Esophagus muscularis mucosa (tissue), 4 donors: ENCODE measurements at regions not wholly inside any gene's neighbourhood (a gene's known extent, or its start where the extent isn't known, plus 50 kb on each side); places are given as distances from the start of the nearest gene placed in this dataset.

Experiments used
- DNase-seq: peaks from one replicate; pipeline ENCODE4 v3.0.0-alpha.2; 2017; ENCODE audit errors: extremely low spot score
- H3K27ac ChIP-seq, 4 donors: fragments of 200-600 bp; sonication (generic); replicated peaks in 1 of 4; 1 replicate in 3 of 4; 2 replicates in 1 of 4; pipeline ENCODE4 v1.5.1; 2016 to 2019; ENCODE audit warnings: mild to moderate bottlenecking in 1 of 4
- H3K27me3 ChIP-seq, 4 donors: fragments of 200-600 bp; sonication (generic); one replicate each; pipeline versions ENCODE4 v1.5.1 to v1.6.0; 2016 to 2019
- H3K36me3 ChIP-seq, 4 donors: fragments of 200-600 bp; sonication (generic); one replicate each; pipeline ENCODE4 v1.5.1; 2016 to 2019
- H3K4me1 ChIP-seq, 4 donors: fragments of 200-600 bp; sonication (generic); one replicate each; pipeline ENCODE4 v1.5.1; 2016 to 2019
- H3K4me3 ChIP-seq, 4 donors: fragments of 200-600 bp; sonication (generic); 1 replicate in 2 of 4; 2 replicates in 2 of 4; pipeline ENCODE4 v1.5.1; 2016 to 2019; ENCODE audit warnings: mild to moderate bottlenecking in 4 of 4, moderate library complexity in 1 of 4
- H3K9me3 ChIP-seq, 4 donors: fragments of 200-600 bp; sonication (generic); 1 replicate in 3 of 4; 2 replicates in 1 of 4; pipeline ENCODE4 v1.5.1; 2016 to 2019
- EP300 ChIP-seq: sonication (generic); formaldehyde crosslinking; IDR thresholded peaks from one replicate; pipeline ENCODE4 v1.6.1; 2017; ENCODE audit warnings: antibody characterized with exemption
- POLR2A ChIP-seq: fragments of 450-650 bp; IDR thresholded peaks from one replicate; pipeline ENCODE4 v1.6.1; 2017; ENCODE audit warnings: antibody characterized with exemption, moderate library complexity, mild to moderate bottlenecking, low read depth
- POLR2AphosphoS5 ChIP-seq, 2 donors: sonication (generic); formaldehyde crosslinking; IDR thresholded peaks; one replicate each; pipeline ENCODE4 v1.6.1; 2017; ENCODE audit warnings: antibody characterized with exemption in 2 of 2
- WGBS: methylation state at CpG from one replicate; pipeline ENCODE4 v1.1.5; 2018; 5-methylcytosine and 5-hydroxymethylcytosine counted together
- intact Hi-C: fragments of 100-400 bp; cut with DNase I; formaldehyde crosslinking; loops from one replicate; pipeline ENCODE4 v1.15.1; 2023
- TF ChIP-seq, protein P1 (sequence below), 3 experiments: fragments of 200-600 bp in 2 of 3; fragments of 450-650 bp in 1 of 3; sonication (generic) in 2 of 3; IDR thresholded peaks; one replicate each; pipeline ENCODE4 v1.5.1; 2017 to 2019; ENCODE audit warnings: antibody characterized with exemption in 3 of 3, mild to moderate bottlenecking in 2 of 3, moderate library complexity in 1 of 3

DNA sequence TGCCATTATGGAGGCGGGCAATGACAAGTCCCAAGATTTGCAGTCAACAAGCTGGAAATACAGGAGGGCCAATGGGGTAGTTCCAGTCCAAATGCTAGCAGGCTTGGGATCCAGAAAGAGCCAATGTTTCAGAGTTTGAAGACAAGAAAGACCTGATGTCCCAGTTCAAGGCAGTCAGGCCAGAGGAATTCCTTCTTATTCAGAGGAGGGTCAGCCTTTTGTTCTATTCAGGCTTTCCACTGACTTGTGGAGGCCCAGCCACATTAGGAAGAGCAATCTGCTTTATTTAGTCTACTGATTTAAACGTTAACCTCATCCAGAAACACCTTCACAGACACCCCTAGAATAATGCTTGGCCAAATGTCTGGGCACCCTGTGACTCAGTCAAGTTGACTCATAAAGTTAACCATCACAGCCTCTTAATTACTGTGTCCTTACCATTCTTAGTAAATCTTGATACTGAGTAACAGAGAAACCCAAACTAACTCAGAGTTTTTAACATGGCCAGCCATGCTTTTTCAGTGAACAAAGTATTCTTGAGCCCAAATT, 50.9 kb upstream of the NPHP3 start:
- H3K27me3 ChIP-seq: no peaks in the 10 kb centered on the region
- intact Hi-C loops: no loop called here
- no peak overlapping the region for H3K27ac ChIP-seq
- H3K4me3 ChIP-seq: no peak overlapping the region
- H3K36me3 ChIP-seq: no peaks in the 10 kb centered on the region
- TF ChIP-seq EP300: no peak
- no peak for TF ChIP-seq POLR2A
- no peak for TF ChIP-seq POLR2AphosphoS5 (IDR thresholded peaks at IDR 0.05)
- TF ChIP-seq, protein P1, sequence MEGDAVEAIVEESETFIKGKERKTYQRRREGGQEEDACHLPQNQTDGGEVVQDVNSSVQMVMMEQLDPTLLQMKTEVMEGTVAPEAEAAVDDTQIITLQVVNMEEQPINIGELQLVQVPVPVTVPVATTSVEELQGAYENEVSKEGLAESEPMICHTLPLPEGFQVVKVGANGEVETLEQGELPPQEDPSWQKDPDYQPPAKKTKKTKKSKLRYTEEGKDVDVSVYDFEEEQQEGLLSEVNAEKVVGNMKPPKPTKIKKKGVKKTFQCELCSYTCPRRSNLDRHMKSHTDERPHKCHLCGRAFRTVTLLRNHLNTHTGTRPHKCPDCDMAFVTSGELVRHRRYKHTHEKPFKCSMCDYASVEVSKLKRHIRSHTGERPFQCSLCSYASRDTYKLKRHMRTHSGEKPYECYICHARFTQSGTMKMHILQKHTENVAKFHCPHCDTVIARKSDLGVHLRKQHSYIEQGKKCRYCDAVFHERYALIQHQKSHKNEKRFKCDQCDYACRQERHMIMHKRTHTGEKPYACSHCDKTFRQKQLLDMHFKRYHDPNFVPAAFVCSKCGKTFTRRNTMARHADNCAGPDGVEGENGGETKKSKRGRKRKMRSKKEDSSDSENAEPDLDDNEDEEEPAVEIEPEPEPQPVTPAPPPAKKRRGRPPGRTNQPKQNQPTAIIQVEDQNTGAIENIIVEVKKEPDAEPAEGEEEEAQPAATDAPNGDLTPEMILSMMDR (IDR thresholded peaks at IDR 0.05): no peak
- WGBS: 81% methylated on average over 2 of the region's 2 CpGs
- no peaks in the 10 kb centered on the region for H3K4me1 ChIP-seq
- H3K9me3 ChIP-seq: no peaks in the 10 kb centered on the region
- no peak for DNase-seq

DNA sequence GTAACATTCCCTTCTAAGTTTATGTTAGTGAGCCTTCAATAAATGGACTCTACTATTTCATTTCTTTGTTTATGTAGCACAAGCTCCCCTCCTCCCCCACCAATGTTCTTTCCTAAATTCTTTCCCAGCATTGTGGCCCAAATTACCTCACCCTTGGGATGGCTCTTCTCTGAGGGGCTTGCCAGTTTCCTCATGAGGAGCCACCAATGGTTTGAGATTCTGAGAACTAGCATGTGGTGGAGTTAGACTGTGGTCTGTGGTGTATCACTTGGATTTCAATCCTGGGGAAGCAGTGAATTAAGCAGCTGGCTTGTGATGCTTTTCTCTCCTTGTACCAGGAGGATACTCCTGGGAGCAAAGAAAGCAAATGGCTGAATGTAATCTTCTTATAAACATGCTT, 50.0 kb upstream of the NPHP3 start:
- intact Hi-C loops: no loop called here
- Histone ChIP-seq H3K27me3 (no peaks in the 10 kb centered on the region), H3K27ac (no peak overlapping the region), H3K4me1 (no peaks in the 10 kb centered on the region), H3K4me3 (no peak overlapping the region), H3K9me3 (no peaks in the 10 kb centered on the region), H3K36me3 (no peaks in the 10 kb centered on the region)
- no peak for DNase-seq
- TF ChIP-seq, protein P1 (IDR thresholded peaks at IDR 0.05): no peak
- TF ChIP-seq POLR2A (no peak), POLR2AphosphoS5 (IDR thresholded peaks at IDR 0.05) (no peak), EP300 (no peak)
